K562 (cell line): ENCODE measurements at regions not wholly inside any gene's neighbourhood (a gene's known extent, or its start where the extent isn't known, plus 50 kb on each side); places are given as distances from the start of the nearest gene placed in this dataset.

ENCODE experiments used
- ATAC-seq: fragments of 200-7000 bp; cut with Tn5 transposase; 3 replicates; pipeline ENCODE4 v1.9.1; 2020; ENCODE audit warnings: moderate library complexity
- BruUV-seq: library from RNA; stranded (reverse); fragments of 400-500 nt; replicated peaks from 2 replicates; lab custom pipeline; 2021; lab: Mats Ljungman, UMichigan
- CTCF ChIA-PET: fragments of 300-600 bp; formaldehyde crosslinking; extraction: SDS; loops from one replicate; lab custom pipeline; 2021; ENCODE audit warnings: low intra/inter-chr PET ratio; lab: Yijun Ruan, JAX
- POLR2A ChIA-PET: fragments of 300-600, 350-650 bp; sonication (Branson Sonifier 250); formaldehyde crosslinking; extraction: SDS; loops from one replicate; lab custom pipeline; 2021; ENCODE audit warnings: antibody characterized with exemption, inconsistent platforms; lab: Yijun Ruan, JAX
- DNase-seq, 4 experiments: peaks; one replicate each; pipeline versions ENCODE4 v3.0.0 to v3.0.0-alpha.2; 2011 to 2018; ENCODE audit warnings: low spot score in 3 of 4, mixed read lengths in 3 of 4; ENCODE audit errors: extremely low read depth in 1 of 4
- FAIRE-seq: peaks from 2 replicates; lab custom pipeline; 2011; peaks lifted over from hg19 to GRCh38; lab: Jason Lieb, UNC
- H2AFZ ChIP-seq: 2 replicates; pipeline ENCODE4 v1.6.0; 2011; ENCODE audit warnings: low read depth, low read length, control low read depth, inconsistent platforms
- H3K27ac ChIP-seq: fragments of 200-600 bp; 3 replicates; pipeline ENCODE4 v1.8.0; 2011; ENCODE audit warnings: low read depth, mild to moderate bottlenecking, control low read depth, inconsistent platforms, low read length, moderate library complexity, mixed read lengths; ENCODE audit errors: extremely low read depth
- H3K27me3 ChIP-seq, 2 experiments: fragments of 300-600 bp in 1 of 2; 2 replicates in 1 of 2; 3 replicates in 1 of 2; pipeline versions ENCODE4 v1.6.0 to v1.8.0; 2011; ENCODE audit warnings: inconsistent platforms in 2 of 2, low read length in 2 of 2, mild to moderate bottlenecking in 1 of 2, mixed read lengths in 1 of 2, moderate library complexity in 1 of 2; ENCODE audit not compliant: control insufficient read depth in 2 of 2, insufficient read depth in 2 of 2
- H3K36me3 ChIP-seq: fragments of 300-600 bp; 3 replicates; pipeline ENCODE4 v1.8.0; 2011; ENCODE audit warnings: mild to moderate bottlenecking, low read length, inconsistent platforms; ENCODE audit not compliant: control insufficient read depth, insufficient read depth
- H3K4me1 ChIP-seq, 2 experiments: fragments of 200-600 bp in 1 of 2; replicated peaks in 1 of 2; 2 replicates in 1 of 2; 3 replicates in 1 of 2; pipeline versions ENCODE4 v1.5.1 to v1.8.0; 2011; ENCODE audit warnings: inconsistent platforms in 2 of 2, low read length in 2 of 2, mild to moderate bottlenecking in 1 of 2, mixed read lengths in 1 of 2, moderate library complexity in 1 of 2; ENCODE audit not compliant: control insufficient read depth in 2 of 2, insufficient read depth in 2 of 2
- H3K4me2 ChIP-seq: 2 replicates; pipeline ENCODE4 v1.6.1; 2011; ENCODE audit warnings: low read length, control low read depth, inconsistent platforms, mixed read lengths; ENCODE audit not compliant: insufficient read depth
- H3K4me3 ChIP-seq: fragments of 200-600 bp; sonication (generic), shearing (Covaris generic); 2 replicates; pipeline ENCODE4 v1.5.1; 2016; ENCODE audit warnings: control low read depth, inconsistent platforms
- H3K79me2 ChIP-seq: fragments of 200-600 bp; 3 replicates; pipeline ENCODE4 v1.8.0; 2011; ENCODE audit warnings: low read length, inconsistent platforms; ENCODE audit not compliant: control insufficient read depth, insufficient read depth
- H3K9ac ChIP-seq, 2 experiments: 2 replicates each; pipeline versions ENCODE4 v1.6.0 to v1.6.1; 2011; ENCODE audit warnings: low read depth in 2 of 2, low read length in 2 of 2, control low read depth in 1 of 2, inconsistent platforms in 1 of 2, mild to moderate bottlenecking in 1 of 2, mixed read lengths in 1 of 2; ENCODE audit not compliant: insufficient read depth in 1 of 2
- H3K9me1 ChIP-seq: one replicate; pipeline ENCODE4 v1.6.0; 2011; ENCODE audit warnings: inconsistent platforms, mild to moderate bottlenecking, low read length, moderate library complexity; ENCODE audit not compliant: control insufficient read depth, insufficient read depth
- H3K9me3 ChIP-seq: replicated peaks from 2 replicates; pipeline ENCODE4 v1.5.1; 2011; ENCODE audit warnings: low read depth, low read length, inconsistent platforms; ENCODE audit not compliant: control insufficient read depth, insufficient read depth
- H4K20me1 ChIP-seq: replicated peaks from 2 replicates; pipeline ENCODE4 v1.6.1; 2011; ENCODE audit warnings: low read length, inconsistent platforms, mixed read lengths; ENCODE audit not compliant: control insufficient read depth, insufficient read depth
- GTF3C2 ChIP-seq: IDR thresholded peaks from 3 replicates; pipeline ENCODE4 v1.6.1; 2011; ENCODE audit warnings: borderline replicate concordance, mild to moderate bottlenecking, moderate library complexity; ENCODE audit not compliant: insufficient read length; ENCODE audit errors: extremely low read depth
- NONO ChIP-seq, 2 experiments: fragments of 200-400 bp in 1 of 2; fragments of 450-650 bp in 1 of 2; formaldehyde crosslinking in 1 of 2; IDR thresholded peaks; 2 replicates each; pipeline ENCODE4 v1.6.1; 2017; ENCODE audit warnings: low read depth in 2 of 2, mild to moderate bottlenecking in 2 of 2, moderate library complexity in 2 of 2, low read length in 1 of 2
- RBFOX2 ChIP-seq: fragments of 200-400 bp; formaldehyde crosslinking; IDR thresholded peaks from 2 replicates; pipeline ENCODE4 v1.6.1; 2017; ENCODE audit warnings: low read depth, mild to moderate bottlenecking, low read length, moderate library complexity
- RFX1 ChIP-seq: fragments of 450-650 bp; IDR thresholded peaks from 2 replicates; pipeline ENCODE4 v1.6.1; 2016; ENCODE audit warnings: mild to moderate bottlenecking, moderate library complexity
- TAF9B ChIP-seq: fragments of 450-650 bp; IDR thresholded peaks from 2 replicates; pipeline ENCODE4 v1.6.1; 2018; ENCODE audit warnings: mild to moderate bottlenecking; ENCODE audit not compliant: partially characterized antibody
- ZNF143 ChIP-seq: sonication (generic); formaldehyde crosslinking; IDR thresholded peaks from 2 replicates; pipeline ENCODE4 v1.9.0; 2022; ENCODE audit warnings: mild to moderate bottlenecking, missing genetic modification reagents
- WGBS: fragments of 100-300 bp; shearing (Covaris generic); methylation state at CpG from one replicate; pipeline ENCODE4 v1.1.6; 2016; ENCODE audit warnings: low coverage, mixed read lengths; ENCODE audit not compliant: insufficient coverage; ENCODE audit errors: missing lambda C conversion rate; 5-methylcytosine and 5-hydroxymethylcytosine counted together
- in situ Hi-C: fragments of 300-500 bp; cut with MboI; formaldehyde crosslinking; loops from 4 replicates; pipeline ENCODE4 v1.15.0; 2018; ENCODE audit warnings: inconsistent platforms, mixed read lengths
- intact Hi-C: fragments of 100-400 bp; cut with micrococcal nuclease; formaldehyde crosslinking; loops from 2 replicates; pipeline ENCODE4 v1.14.2; 2022

DNA sequence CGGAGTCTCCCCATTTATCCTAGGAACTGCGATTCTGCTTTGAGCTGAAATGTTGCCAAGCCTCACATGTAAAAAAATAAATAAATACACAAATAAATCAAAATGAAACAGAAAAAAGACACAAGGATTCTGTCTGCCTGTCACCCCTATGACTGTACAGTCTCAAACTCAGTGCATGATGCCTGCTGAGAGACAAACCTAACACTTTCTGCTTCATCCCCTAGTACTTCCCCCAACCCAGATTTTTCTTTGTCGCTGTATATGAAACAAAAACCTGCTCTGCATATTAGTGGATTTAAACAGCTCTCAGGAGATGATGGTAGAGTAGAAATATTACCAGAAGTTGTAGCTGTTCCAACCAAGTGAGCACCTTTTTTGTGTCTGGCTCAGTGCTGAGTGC is 530.7 kb upstream of the CFAP20DC start:
- in situ Hi-C loops, result loop anchor here (25.0 kb wide), 1 partner anchor 282 kb away; no protein-coding TSS in a partner anchor
- DNase-seq, result no peak
- ChIA-PET CTCF (no interaction called here), POLR2A (no interaction called here)
- Histone ChIP-seq H3K36me3 (no peaks in the 10 kb centered on the region), H3K79me2 (no peaks in the 10 kb centered on the region), H4K20me1 (no peaks in the 10 kb centered on the region), H3K9ac (no peak overlapping the region), H3K4me3 (no peak overlapping the region), H2AFZ (no peak overlapping the region), H3K27ac (no peak overlapping the region), H3K4me1 (no peaks in the 10 kb centered on the region), H3K4me2 (no peak overlapping the region), H3K27me3 (no peaks in the 10 kb centered on the region), H3K9me1 (no peaks in the 10 kb centered on the region), H3K9me3 (no peaks in the 10 kb centered on the region)
- intact Hi-C loops, result no loop called here
- TF ChIP-seq NONO (IDR thresholded peaks at IDR 0.05; ENCODE audit: low read depth in 2 of 2, low read length in 1 of 2) (no peak), RBFOX2 (no peak), TAF9B (no peak), GTF3C2 (no peak), ZNF143 (CRISPR knock-in tag) (no peak), RFX1 (no peak)
- FAIRE-seq, result no peak
- WGBS, result 0% methylated on average over 3 of the region's 3 CpGs
- ATAC-seq, result no peak
- BruUV-seq, result no TSS peak
